GM06990 (cell line): ENCODE measurements at regions not wholly inside any gene's neighbourhood (a gene's known extent, or its start where the extent isn't known, plus 50 kb on each side); places are given as distances from the start of the nearest gene placed in this dataset.

Source experiments
- DNase-seq: peaks from one replicate; pipeline ENCODE4 v3.0.0-alpha.2; 2011; ENCODE audit not compliant: insufficient read length; ENCODE audit errors: extremely low read depth
- H3K27me3 ChIP-seq: replicated peaks from 2 replicates; pipeline ENCODE4 v1.6.0; 2011; ENCODE audit warnings: low read length; ENCODE audit not compliant: control insufficient read depth, insufficient read depth
- H3K36me3 ChIP-seq: 2 replicates; pipeline ENCODE4 v1.5.1; 2011; ENCODE audit warnings: low read length; ENCODE audit not compliant: control insufficient read depth, insufficient read depth
- H3K4me3 ChIP-seq: replicated peaks from 2 replicates; pipeline ENCODE4 v1.5.1; 2011; ENCODE audit warnings: low read depth, mild to moderate bottlenecking, control low read depth, low read length
- CTCF ChIP-seq: IDR thresholded peaks from 2 replicates; pipeline ENCODE4 v1.5.1; 2011; ENCODE audit warnings: low read length, control low read depth, mild to moderate bottlenecking, inconsistent platforms; ENCODE audit not compliant: insufficient read depth, poor library complexity, severe bottlenecking

- H3K27me3 ChIP-seq = no peaks in the 10 kb centered on the region
- DNase-seq = no peak
- no peak overlapping the region for H3K4me3 ChIP-seq
- no peaks in the 10 kb centered on the region for H3K36me3 ChIP-seq
- no peak for TF ChIP-seq CTCF
Observed at GRCh38 chr7:157484411-157485081, 147.7 kb downstream of the DNAJB6 start.

- no peak for TF ChIP-seq CTCF
- Histone ChIP-seq H3K4me3 (no peak overlapping the region), H3K36me3 (no peaks in the 10 kb centered on the region), H3K27me3 (no peaks in the 10 kb centered on the region)
- DNase-seq = no peak
Observed at GRCh38 chr7:157485361-157485831, 148.6 kb downstream of the DNAJB6 start.

GRCh38 chr7:157486007-157486755, 149.4 kb downstream of the DNAJB6 start:
- TF ChIP-seq CTCF = no peak
- no peak for DNase-seq
- no peaks in the 10 kb centered on the region for H3K36me3 ChIP-seq
- no peak overlapping the region for H3K4me3 ChIP-seq
- H3K27me3 ChIP-seq = no peaks in the 10 kb centered on the region

DNA sequence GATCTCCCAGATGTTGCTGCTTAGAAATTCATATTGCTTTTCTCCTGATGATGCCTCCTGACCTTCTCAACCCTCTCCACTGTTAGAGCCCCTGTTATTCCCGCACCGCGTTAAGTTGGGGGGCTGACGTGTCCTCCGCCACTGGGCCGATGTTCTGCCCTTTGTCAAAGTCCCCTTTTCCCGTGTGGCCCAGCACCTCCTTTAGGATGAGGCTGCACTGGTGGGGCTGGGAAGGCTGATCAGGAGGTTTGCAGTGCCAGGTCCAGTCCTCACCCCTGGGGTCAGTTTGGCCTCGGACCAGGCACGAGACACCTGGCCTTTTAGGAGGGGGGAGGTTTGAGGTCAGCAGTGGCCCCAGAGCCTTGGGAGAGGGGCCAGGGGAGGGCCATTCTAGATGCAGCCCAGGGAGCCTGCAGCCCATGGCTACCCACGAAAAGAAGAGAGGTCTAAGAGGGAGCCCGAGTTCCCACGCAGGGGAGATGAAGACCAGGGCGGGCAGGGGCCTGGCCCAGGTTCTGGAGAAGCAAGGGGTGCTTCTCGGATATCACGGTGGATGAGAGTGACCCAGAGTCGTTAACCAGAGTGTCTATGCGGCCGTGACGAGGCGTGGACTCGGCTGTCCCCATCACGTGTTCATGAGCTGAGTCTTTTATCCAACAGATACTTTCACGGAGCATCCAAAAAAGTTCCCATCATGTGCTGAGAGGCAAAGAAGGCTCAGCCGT, 150.4 kb downstream of the DNAJB6 start:
- Histone ChIP-seq H3K4me3 (no peak overlapping the region), H3K27me3 (no peaks in the 10 kb centered on the region), H3K36me3 (no peaks in the 10 kb centered on the region)
- TF ChIP-seq CTCF = no peak
- no peak for DNase-seq

GRCh38 chr7:157488281-157488680, 151.5 kb downstream of the DNAJB6 start:
- TF ChIP-seq CTCF = no peak
- Histone ChIP-seq H3K27me3 (no peaks in the 10 kb centered on the region), H3K4me3 (no peak overlapping the region), H3K36me3 (no peaks in the 10 kb centered on the region)
- no peak for DNase-seq
